ENCODE measurements at regions not wholly inside any gene's neighbourhood (a gene's known extent, or its start where the extent isn't known, plus 50 kb on each side); places are given as distances from the start of the nearest gene placed in this dataset.

GRCh38 chr18:65946777-65947176 is 196.0 kb downstream of the CDH7 start:
- H3K9ac ChIP-seq (ENCODE audit: insufficient read depth, low read depth, low read length) = no peak overlapping the region
- no peak overlapping the region for H2AFZ ChIP-seq (ENCODE audit: low read length)
- no peaks in the 10 kb centered on the region for H3K27me3 ChIP-seq (ENCODE audit: control insufficient read depth in 1 of 2, insufficient read depth in 2 of 2, low read length in 2 of 2)
- H3K4me2 ChIP-seq (ENCODE audit: low read depth, low read length) = no peak overlapping the region
- BruUV-seq (replicated peaks) = no TSS peak
- WGBS (ENCODE audit: low lambda C conversion rate) = 22% methylated on average over 3 of the region's 3 CpGs
- ChIA-PET CTCF (ENCODE audit: low intra/inter-chr PET ratio, low total read pairs) (no interaction called here), POLR2A (no interaction called here)
- no peak overlapping the region for H3K4me3 ChIP-seq (replicated peaks in 1 of 3; ENCODE audit: insufficient read depth in 1 of 3, low read depth in 2 of 3, low read length in 3 of 3)
- H3K36me3 ChIP-seq (replicated peaks in 1 of 2; ENCODE audit: control insufficient read depth in 1 of 2, insufficient read depth in 2 of 2, low read length in 2 of 2) = no peaks in the 10 kb centered on the region
- in situ Hi-C loops (cut with HindIII; ENCODE audit: extremely low pct_ligation_motif_present, low pct_unique_long_range_greater_than_20kb) = no loop called here
- no peak overlapping the region for H3K27ac ChIP-seq (ENCODE audit: extremely low read length, insufficient read depth, low read length)
- no peaks in the 10 kb centered on the region for H3K79me2 ChIP-seq (ENCODE audit: insufficient read depth, low read length)
- no peaks in the 10 kb centered on the region for H4K20me1 ChIP-seq (ENCODE audit: insufficient read depth, low read length)
- ATAC-seq = no peak
- no peak for DNase-seq (ENCODE audit: low spot score)
- no peak for FAIRE-seq
- intact Hi-C loops (cut with micrococcal nuclease; ENCODE audit: unreplicated experiment) = no loop called here
- TF ChIP-seq ONECUT2 (CRISPR knock-in tag; IDR thresholded peaks at IDR 0.05) (no peak), NFE2 (CRISPR knock-in tag; IDR thresholded peaks at IDR 0.05) (no peak), SNRNP70 (IDR thresholded peaks at IDR 0.05; ENCODE audit: low read depth, low read length) (no peak), HES4 (CRISPR knock-in tag; IDR thresholded peaks at IDR 0.05; ENCODE audit: borderline replicate concordance) (no peak), FOXM1 (CRISPR knock-in tag; IDR thresholded peaks at IDR 0.05) (no peak), NCOA5 (CRISPR knock-in tag; IDR thresholded peaks at IDR 0.05) (no peak), ZNF101 (CRISPR knock-in tag; IDR thresholded peaks at IDR 0.05; ENCODE audit: borderline replicate concordance, low read depth) (no peak), SCMH1 (CRISPR knock-in tag; IDR thresholded peaks at IDR 0.05; ENCODE audit: borderline replicate concordance) (no peak), HOXA7 (CRISPR knock-in tag; IDR thresholded peaks at IDR 0.05) (no peak), ZZZ3 (CRISPR knock-in tag; IDR thresholded peaks at IDR 0.05; ENCODE audit: borderline replicate concordance) (no peak), TRIM24 (CRISPR knock-in tag; IDR thresholded peaks at IDR 0.05) (no peak), ASH2L (IDR thresholded peaks at IDR 0.05; ENCODE audit: insufficient read length, low read depth, low read length) (no peak)
- TF ChIP-seq, protein P1, sequence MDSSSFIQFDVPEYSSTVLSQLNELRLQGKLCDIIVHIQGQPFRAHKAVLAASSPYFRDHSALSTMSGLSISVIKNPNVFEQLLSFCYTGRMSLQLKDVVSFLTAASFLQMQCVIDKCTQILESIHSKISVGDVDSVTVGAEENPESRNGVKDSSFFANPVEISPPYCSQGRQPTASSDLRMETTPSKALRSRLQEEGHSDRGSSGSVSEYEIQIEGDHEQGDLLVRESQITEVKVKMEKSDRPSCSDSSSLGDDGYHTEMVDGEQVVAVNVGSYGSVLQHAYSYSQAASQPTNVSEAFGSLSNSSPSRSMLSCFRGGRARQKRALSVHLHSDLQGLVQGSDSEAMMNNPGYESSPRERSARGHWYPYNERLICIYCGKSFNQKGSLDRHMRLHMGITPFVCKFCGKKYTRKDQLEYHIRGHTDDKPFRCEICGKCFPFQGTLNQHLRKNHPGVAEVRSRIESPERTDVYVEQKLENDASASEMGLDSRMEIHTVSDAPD (CRISPR knock-in tag; IDR thresholded peaks at IDR 0.05) = no peak
- TF ChIP-seq, protein P2, sequence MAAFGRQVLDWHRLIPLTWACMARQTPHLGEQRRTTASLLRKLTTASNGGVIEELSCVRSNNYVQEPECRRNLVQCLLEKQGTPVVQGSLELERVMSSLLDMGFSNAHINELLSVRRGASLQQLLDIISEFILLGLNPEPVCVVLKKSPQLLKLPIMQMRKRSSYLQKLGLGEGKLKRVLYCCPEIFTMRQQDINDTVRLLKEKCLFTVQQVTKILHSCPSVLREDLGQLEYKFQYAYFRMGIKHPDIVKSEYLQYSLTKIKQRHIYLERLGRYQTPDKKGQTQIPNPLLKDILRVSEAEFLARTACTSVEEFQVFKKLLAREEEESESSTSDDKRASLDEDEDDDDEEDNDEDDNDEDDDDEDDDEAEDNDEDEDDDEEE (CRISPR knock-in tag; IDR thresholded peaks at IDR 0.05) = no peak
- TF ChIP-seq, protein P3, sequence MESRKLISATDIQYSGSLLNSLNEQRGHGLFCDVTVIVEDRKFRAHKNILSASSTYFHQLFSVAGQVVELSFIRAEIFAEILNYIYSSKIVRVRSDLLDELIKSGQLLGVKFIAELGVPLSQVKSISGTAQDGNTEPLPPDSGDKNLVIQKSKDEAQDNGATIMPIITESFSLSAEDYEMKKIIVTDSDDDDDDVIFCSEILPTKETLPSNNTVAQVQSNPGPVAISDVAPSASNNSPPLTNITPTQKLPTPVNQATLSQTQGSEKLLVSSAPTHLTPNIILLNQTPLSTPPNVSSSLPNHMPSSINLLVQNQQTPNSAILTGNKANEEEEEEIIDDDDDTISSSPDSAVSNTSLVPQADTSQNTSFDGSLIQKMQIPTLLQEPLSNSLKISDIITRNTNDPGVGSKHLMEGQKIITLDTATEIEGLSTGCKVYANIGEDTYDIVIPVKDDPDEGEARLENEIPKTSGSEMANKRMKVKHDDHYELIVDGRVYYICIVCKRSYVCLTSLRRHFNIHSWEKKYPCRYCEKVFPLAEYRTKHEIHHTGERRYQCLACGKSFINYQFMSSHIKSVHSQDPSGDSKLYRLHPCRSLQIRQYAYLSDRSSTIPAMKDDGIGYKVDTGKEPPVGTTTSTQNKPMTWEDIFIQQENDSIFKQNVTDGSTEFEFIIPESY (CRISPR knock-in tag; IDR thresholded peaks at IDR 0.05) = no peak
- no peaks in the 10 kb centered on the region for H3K9me3 ChIP-seq (ENCODE audit: low read length)
- no peaks in the 10 kb centered on the region for H3K4me1 ChIP-seq (ENCODE audit: insufficient read depth, low read length)
